Lower lobe of right lung (tissue), 2 donors: ENCODE measurements at regions not wholly inside any gene's neighbourhood (a gene's known extent, or its start where the extent isn't known, plus 50 kb on each side); places are given as distances from the start of the nearest gene placed in this dataset.

Source experiments
- ATAC-seq, 2 donors: fragments of 200-7000 bp; cut with Tn5 transposase; one replicate each; pipeline ENCODE4 v1.9.1; 2020 to 2022; ENCODE audit warnings: mild to moderate bottlenecking in 2 of 2, moderate library complexity in 2 of 2
- DNase-seq: peaks from one replicate; pipeline ENCODE4 v3.0.0-alpha.2; 2020
- H3K27ac ChIP-seq: fragments of 200-600 bp; one replicate; pipeline ENCODE4 v1.8.0; 2022
- H3K27me3 ChIP-seq: fragments of 200-600 bp; one replicate; pipeline ENCODE4 v1.8.0; 2022; ENCODE audit warnings: low read depth
- H3K36me3 ChIP-seq: fragments of 200-600 bp; one replicate; pipeline ENCODE4 v1.8.0; 2022; ENCODE audit warnings: mild to moderate bottlenecking
- H3K4me1 ChIP-seq: fragments of 200-600 bp; one replicate; pipeline ENCODE4 v1.8.0; 2022
- H3K4me3 ChIP-seq: fragments of 200-600 bp; one replicate; pipeline ENCODE4 v1.8.0; 2022; ENCODE audit warnings: mild to moderate bottlenecking
- H3K9me3 ChIP-seq: fragments of 200-600 bp; one replicate; pipeline ENCODE4 v1.8.0; 2022
- intact Hi-C: fragments of 100-400 bp; cut with DNase I; formaldehyde crosslinking; loops from one replicate; pipeline ENCODE4 v1.11.0; 2022
- TF ChIP-seq, protein P1 (sequence below): fragments of 200-600 bp; IDR thresholded peaks from one replicate; pipeline ENCODE4 v1.8.0; 2022; ENCODE audit warnings: antibody characterized with exemption, mild to moderate bottlenecking
- donor health status: DM: no; HTN: yes; CAD: no; lungs with severe emphysema.

DNA sequence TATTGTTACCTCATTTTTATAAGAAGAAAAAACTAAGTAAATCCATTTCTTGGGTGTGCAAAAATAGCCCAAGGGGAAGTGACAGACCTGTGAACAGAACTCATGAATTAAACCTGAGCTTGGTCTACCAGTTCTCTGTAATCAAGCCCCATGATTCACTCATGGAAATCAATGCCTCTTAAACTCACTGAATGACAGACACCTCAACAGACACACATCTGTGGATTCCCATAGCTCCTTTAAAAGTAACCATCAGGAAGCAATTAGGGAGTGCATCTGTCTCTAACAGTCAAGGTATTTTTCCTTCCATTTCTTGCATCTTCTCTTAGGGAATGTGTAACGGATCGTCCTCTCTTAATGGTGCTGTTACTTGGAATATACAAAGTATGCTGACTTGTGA lies 215.0 kb upstream of the EEA1 start:
- no peak overlapping the region for H3K27ac ChIP-seq
- no peaks in the 10 kb centered on the region for H3K27me3 ChIP-seq
- intact Hi-C loops, result no loop called here
- no peaks in the 10 kb centered on the region for H3K9me3 ChIP-seq
- ATAC-seq (no peak), DNase-seq (no peak)
- H3K36me3 ChIP-seq, result no peaks in the 10 kb centered on the region
- H3K4me3 ChIP-seq, result no peak overlapping the region
- peaks cover 1% of the 10 kb centered on the region for H3K4me1 ChIP-seq
- TF ChIP-seq, protein P1, sequence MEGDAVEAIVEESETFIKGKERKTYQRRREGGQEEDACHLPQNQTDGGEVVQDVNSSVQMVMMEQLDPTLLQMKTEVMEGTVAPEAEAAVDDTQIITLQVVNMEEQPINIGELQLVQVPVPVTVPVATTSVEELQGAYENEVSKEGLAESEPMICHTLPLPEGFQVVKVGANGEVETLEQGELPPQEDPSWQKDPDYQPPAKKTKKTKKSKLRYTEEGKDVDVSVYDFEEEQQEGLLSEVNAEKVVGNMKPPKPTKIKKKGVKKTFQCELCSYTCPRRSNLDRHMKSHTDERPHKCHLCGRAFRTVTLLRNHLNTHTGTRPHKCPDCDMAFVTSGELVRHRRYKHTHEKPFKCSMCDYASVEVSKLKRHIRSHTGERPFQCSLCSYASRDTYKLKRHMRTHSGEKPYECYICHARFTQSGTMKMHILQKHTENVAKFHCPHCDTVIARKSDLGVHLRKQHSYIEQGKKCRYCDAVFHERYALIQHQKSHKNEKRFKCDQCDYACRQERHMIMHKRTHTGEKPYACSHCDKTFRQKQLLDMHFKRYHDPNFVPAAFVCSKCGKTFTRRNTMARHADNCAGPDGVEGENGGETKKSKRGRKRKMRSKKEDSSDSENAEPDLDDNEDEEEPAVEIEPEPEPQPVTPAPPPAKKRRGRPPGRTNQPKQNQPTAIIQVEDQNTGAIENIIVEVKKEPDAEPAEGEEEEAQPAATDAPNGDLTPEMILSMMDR, result no peak

DNA sequence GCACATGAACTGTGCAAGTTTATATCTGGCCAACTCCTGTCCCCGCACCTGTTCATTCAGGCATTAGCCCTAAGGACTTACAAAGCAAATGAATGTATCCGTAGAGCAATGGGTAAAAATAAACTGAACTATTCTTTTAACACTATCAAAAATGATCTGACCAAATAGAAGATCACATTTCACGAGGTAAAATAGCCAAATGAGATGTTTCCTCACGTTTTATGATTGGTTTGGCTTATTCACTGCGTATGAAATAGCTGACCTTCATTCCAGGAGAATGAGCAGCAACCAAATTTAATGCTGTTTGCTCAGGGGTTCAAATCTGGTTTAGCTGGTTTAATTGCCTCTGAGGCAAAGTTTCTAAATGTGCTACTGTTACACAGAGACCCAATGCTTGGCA lies 216.0 kb upstream of the EEA1 start:
- H3K9me3 ChIP-seq, result no peaks in the 10 kb centered on the region
- TF ChIP-seq, protein P1, result no peak
- H3K4me3 ChIP-seq, result no peak overlapping the region
- H3K4me1 ChIP-seq, result no peaks in the 10 kb centered on the region
- ATAC-seq (no peak), DNase-seq (no peak)
- H3K27me3 ChIP-seq, result no peaks in the 10 kb centered on the region
- no peaks in the 10 kb centered on the region for H3K36me3 ChIP-seq
- intact Hi-C loops, result no loop called here
- no peak overlapping the region for H3K27ac ChIP-seq

DNA sequence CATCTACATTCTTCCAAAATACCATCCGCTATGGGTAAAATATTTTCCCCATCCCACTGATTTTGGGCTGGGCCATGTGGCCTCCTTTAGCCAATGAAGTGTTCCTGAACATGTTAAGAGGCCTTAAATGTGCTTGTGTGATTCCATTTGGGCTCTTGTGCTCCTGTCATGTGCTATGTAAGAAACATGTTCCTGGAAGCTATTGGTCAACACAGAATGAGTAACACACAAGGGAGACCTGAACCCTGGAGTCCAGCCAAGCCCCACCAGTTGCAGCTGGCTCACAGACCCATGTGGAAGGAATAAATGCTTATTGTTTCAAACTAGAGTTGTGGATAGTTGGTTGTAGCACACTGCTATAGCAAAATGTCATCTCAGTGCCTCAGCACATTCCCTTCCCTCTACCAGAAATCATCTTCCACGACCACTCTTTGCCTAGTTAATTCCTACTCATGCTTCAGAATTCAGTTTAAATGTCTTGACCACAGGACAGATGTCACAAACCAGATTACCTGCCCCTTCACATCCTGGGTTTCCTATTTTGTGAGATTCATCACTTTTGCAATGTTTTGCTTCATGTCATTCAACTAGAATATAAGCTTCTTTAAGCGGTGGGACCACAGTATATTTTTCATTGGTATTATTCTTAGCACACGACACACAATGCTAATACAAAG lies 217.3 kb upstream of the EEA1 start:
- no peaks in the 10 kb centered on the region for H3K27me3 ChIP-seq
- ATAC-seq, result no peak
- H3K27ac ChIP-seq, result no peak overlapping the region
- no peaks in the 10 kb centered on the region for H3K4me1 ChIP-seq
- DNase-seq, result no peak
- intact Hi-C loops, result no loop called here
- no peak overlapping the region for H3K4me3 ChIP-seq
- no peaks in the 10 kb centered on the region for H3K9me3 ChIP-seq
- H3K36me3 ChIP-seq, result no peaks in the 10 kb centered on the region
- TF ChIP-seq, protein P1, result no peak

DNA sequence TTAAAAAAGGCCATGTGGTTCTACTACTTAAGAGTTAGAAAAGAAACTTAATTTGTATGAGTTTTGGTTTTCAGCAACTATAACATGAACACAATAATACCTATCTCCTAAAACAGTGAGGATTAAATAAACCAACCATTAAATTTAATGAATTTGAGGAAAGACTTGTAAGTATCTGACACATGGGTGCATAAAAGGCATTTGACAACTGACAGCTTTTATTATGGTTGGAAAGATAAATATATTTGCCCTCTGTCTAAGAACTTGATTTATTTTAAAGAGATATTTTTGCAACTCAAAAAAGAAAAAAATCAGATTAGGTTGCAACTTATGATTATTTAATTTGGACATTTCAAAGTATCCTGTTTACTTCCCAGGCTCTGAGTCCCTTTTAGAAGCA lies 217.9 kb upstream of the EEA1 start:
- DNase-seq (no peak), ATAC-seq (no peak)
- Histone ChIP-seq H3K27ac (no peak overlapping the region), H3K4me3 (no peak overlapping the region), H3K36me3 (no peaks in the 10 kb centered on the region), H3K4me1 (no peaks in the 10 kb centered on the region), H3K9me3 (no peaks in the 10 kb centered on the region), H3K27me3 (no peaks in the 10 kb centered on the region)
- intact Hi-C loops, result no loop called here
- TF ChIP-seq, protein P1, result no peak

DNA sequence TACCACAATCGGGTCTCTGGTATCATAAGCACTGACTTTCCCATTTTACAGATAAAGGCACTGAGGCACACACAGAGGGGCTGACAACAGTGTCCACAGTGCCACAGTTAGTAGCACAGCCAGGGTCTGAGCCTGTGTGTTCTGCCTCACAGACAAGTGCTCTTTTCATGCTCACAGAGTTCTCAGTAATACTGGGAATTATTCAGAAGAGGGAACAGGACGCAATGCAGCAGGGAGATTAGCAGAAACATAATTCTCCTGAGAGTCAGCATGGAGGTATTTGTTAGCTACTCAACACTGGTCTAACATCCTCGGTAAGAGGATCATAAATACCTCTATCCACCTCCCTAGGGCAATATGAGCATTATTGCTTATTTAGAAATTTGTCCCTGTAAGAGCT lies 219.3 kb upstream of the EEA1 start:
- no peaks in the 10 kb centered on the region for H3K4me1 ChIP-seq
- DNase-seq (no peak), ATAC-seq (no peak)
- TF ChIP-seq, protein P1, result no peak
- H3K4me3 ChIP-seq, result no peak overlapping the region
- H3K9me3 ChIP-seq, result no peaks in the 10 kb centered on the region
- H3K36me3 ChIP-seq, result no peaks in the 10 kb centered on the region
- no peaks in the 10 kb centered on the region for H3K27me3 ChIP-seq
- intact Hi-C loops, result no loop called here
- no peak overlapping the region for H3K27ac ChIP-seq
